Mesenchymal stem cell (in vitro differentiated cells and primary cell): ENCODE measurements at regions not wholly inside any gene's neighbourhood (a gene's known extent, or its start where the extent isn't known, plus 50 kb on each side); places are given as distances from the start of the nearest gene placed in this dataset.

Experiments used
- DNase-seq: peaks from one replicate; pipeline ENCODE4 v3.0.0-alpha.2; 2013
- H2AFZ ChIP-seq: one replicate; pipeline ENCODE4 v1.6.1; 2013; ENCODE audit warnings: low read depth, mild to moderate bottlenecking, control low read depth, inconsistent platforms, low read length, moderate library complexity
- H2AK5ac ChIP-seq: 2 replicates; pipeline ENCODE4 v1.6.1; 2013; ENCODE audit warnings: low read length, moderate library complexity, mild to moderate bottlenecking, inconsistent platforms; ENCODE audit not compliant: severe bottlenecking
- H2BK120ac ChIP-seq: one replicate; pipeline ENCODE4 v1.6.1; 2013; ENCODE audit warnings: low read depth, mild to moderate bottlenecking, inconsistent platforms, low read length, moderate library complexity
- H2BK12ac ChIP-seq, 2 experiments: one replicate each; pipeline ENCODE4 v1.6.1; 2013; ENCODE audit warnings: inconsistent platforms in 2 of 2, low read length in 2 of 2, mild to moderate bottlenecking in 2 of 2, moderate library complexity in 2 of 2, control low read depth in 1 of 2
- H2BK15ac ChIP-seq: one replicate; pipeline ENCODE4 v1.6.1; 2013; ENCODE audit warnings: mild to moderate bottlenecking, low read depth, inconsistent platforms; ENCODE audit not compliant: poor library complexity, severe bottlenecking
- H2BK5ac ChIP-seq: 2 replicates; pipeline ENCODE4 v1.6.1; 2013; ENCODE audit warnings: low read depth, mild to moderate bottlenecking, low read length, control low read depth, inconsistent platforms; ENCODE audit not compliant: poor library complexity, severe bottlenecking
- H3K14ac ChIP-seq, 2 experiments: one replicate each; pipeline ENCODE4 v1.6.1; 2013; ENCODE audit warnings: inconsistent platforms in 2 of 2, low read length in 2 of 2, control low read depth in 1 of 2, mild to moderate bottlenecking in 1 of 2, moderate library complexity in 1 of 2
- H3K18ac ChIP-seq, 2 experiments: one replicate each; pipeline ENCODE4 v1.6.1; 2013; ENCODE audit warnings: inconsistent platforms in 2 of 2, low read length in 2 of 2, control low read depth in 1 of 2, low read depth in 1 of 2, mild to moderate bottlenecking in 1 of 2
- H3K23ac ChIP-seq, 2 experiments: one replicate each; pipeline ENCODE4 v1.6.1; 2013; ENCODE audit warnings: inconsistent platforms in 2 of 2, low read length in 2 of 2, mild to moderate bottlenecking in 2 of 2, moderate library complexity in 2 of 2, control low read depth in 1 of 2
- H3K27ac ChIP-seq: 2 replicates; pipeline ENCODE4 v1.5.1; 2013; ENCODE audit warnings: mild to moderate bottlenecking, moderate library complexity, low read length, control low read depth, inconsistent platforms; ENCODE audit not compliant: poor library complexity, severe bottlenecking
- H3K27me3 ChIP-seq, 2 experiments: 2 replicates each; pipeline versions ENCODE4 v1.6.1 to v1.7.0; 2013; ENCODE audit warnings: low read length in 2 of 2, mild to moderate bottlenecking in 2 of 2, moderate library complexity in 2 of 2, control low read depth in 1 of 2, inconsistent platforms in 1 of 2; ENCODE audit not compliant: control insufficient read depth in 1 of 2, insufficient read depth in 1 of 2
- H3K36me3 ChIP-seq, 2 experiments: 2 replicates each; pipeline versions ENCODE4 v1.6.1 to v1.7.0; 2013; ENCODE audit warnings: low read length in 2 of 2, control low read depth in 1 of 2, inconsistent platforms in 1 of 2, low read depth in 1 of 2, mild to moderate bottlenecking in 1 of 2; ENCODE audit not compliant: insufficient read depth in 2 of 2, control insufficient read depth in 1 of 2
- H3K4ac ChIP-seq, 2 experiments: one replicate each; pipeline ENCODE4 v1.6.1; 2013; ENCODE audit warnings: inconsistent platforms in 2 of 2, low read length in 2 of 2, mild to moderate bottlenecking in 2 of 2, moderate library complexity in 2 of 2, control low read depth in 1 of 2, low read depth in 1 of 2
- H3K4me1 ChIP-seq: 2 replicates; pipeline ENCODE4 v1.6.1; 2013; ENCODE audit warnings: low read depth, low read length, control low read depth; ENCODE audit not compliant: control insufficient read depth, insufficient read depth
- H3K4me2 ChIP-seq: 2 replicates; pipeline ENCODE4 v1.6.1; 2013; ENCODE audit warnings: low read length, mild to moderate bottlenecking, inconsistent platforms; ENCODE audit not compliant: poor library complexity, severe bottlenecking
- H3K4me3 ChIP-seq, 2 experiments: 2 replicates each; pipeline versions ENCODE4 v1.5.1 to v1.7.0; 2013; ENCODE audit warnings: low read length in 2 of 2, mild to moderate bottlenecking in 2 of 2, control low read depth in 1 of 2, low read depth in 1 of 2; ENCODE audit not compliant: insufficient read depth in 1 of 2
- H3K79me1 ChIP-seq: replicated peaks from 2 replicates; pipeline ENCODE4 v1.6.1; 2013; ENCODE audit warnings: mild to moderate bottlenecking, control low read depth, low read length, inconsistent platforms; ENCODE audit not compliant: poor library complexity, severe bottlenecking
- H3K9ac ChIP-seq: 2 replicates; pipeline ENCODE4 v1.7.0; 2013; ENCODE audit warnings: mild to moderate bottlenecking, low read length, moderate library complexity
- H3K9me3 ChIP-seq: 2 replicates; pipeline ENCODE4 v1.7.0; 2013; ENCODE audit warnings: mild to moderate bottlenecking, low read length; ENCODE audit not compliant: control insufficient read depth
- H4K8ac ChIP-seq: one replicate; pipeline ENCODE4 v1.6.1; 2013; ENCODE audit warnings: inconsistent platforms, mild to moderate bottlenecking, low read length, moderate library complexity
- H4K91ac ChIP-seq: one replicate; pipeline ENCODE4 v1.6.1; 2013; ENCODE audit warnings: mild to moderate bottlenecking, low read length, inconsistent platforms
- WGBS: methylation state at CpG from one replicate; pipeline ENCODE4 v1.1.7; 2013; ENCODE audit warnings: mixed read lengths; 5-methylcytosine and 5-hydroxymethylcytosine counted together

GRCh38 chr2:88283886-88284592 is 113.9 kb downstream of the THNSL2 start:
- Histone ChIP-seq H3K14ac (no peak overlapping the region), H2AFZ (no peak overlapping the region), H3K9ac (no peak overlapping the region), H2BK5ac (no peak overlapping the region), H3K18ac (no peak overlapping the region), H3K9me3 (no peaks in the 10 kb centered on the region), H3K4me3 (no peak overlapping the region), H4K91ac (no peak overlapping the region), H2BK120ac (no peak overlapping the region), H4K8ac (no peak overlapping the region), H3K36me3 (no peaks in the 10 kb centered on the region), H3K79me1 (no peaks in the 10 kb centered on the region), H3K4me1 (no peaks in the 10 kb centered on the region), H3K4me2 (no peak overlapping the region), H2BK12ac (no peak overlapping the region), H3K27me3 (peaks cover 0 to 33% of the 10 kb centered on the region in 2 experiments), H3K23ac (no peak overlapping the region), H3K4ac (no peak overlapping the region), H2BK15ac (no peak overlapping the region), H2AK5ac (no peak overlapping the region), H3K27ac (no peak overlapping the region)
- DNase-seq = no peak
- 89% methylated on average over 43 of the region's 43 CpGs for WGBS

DNA sequence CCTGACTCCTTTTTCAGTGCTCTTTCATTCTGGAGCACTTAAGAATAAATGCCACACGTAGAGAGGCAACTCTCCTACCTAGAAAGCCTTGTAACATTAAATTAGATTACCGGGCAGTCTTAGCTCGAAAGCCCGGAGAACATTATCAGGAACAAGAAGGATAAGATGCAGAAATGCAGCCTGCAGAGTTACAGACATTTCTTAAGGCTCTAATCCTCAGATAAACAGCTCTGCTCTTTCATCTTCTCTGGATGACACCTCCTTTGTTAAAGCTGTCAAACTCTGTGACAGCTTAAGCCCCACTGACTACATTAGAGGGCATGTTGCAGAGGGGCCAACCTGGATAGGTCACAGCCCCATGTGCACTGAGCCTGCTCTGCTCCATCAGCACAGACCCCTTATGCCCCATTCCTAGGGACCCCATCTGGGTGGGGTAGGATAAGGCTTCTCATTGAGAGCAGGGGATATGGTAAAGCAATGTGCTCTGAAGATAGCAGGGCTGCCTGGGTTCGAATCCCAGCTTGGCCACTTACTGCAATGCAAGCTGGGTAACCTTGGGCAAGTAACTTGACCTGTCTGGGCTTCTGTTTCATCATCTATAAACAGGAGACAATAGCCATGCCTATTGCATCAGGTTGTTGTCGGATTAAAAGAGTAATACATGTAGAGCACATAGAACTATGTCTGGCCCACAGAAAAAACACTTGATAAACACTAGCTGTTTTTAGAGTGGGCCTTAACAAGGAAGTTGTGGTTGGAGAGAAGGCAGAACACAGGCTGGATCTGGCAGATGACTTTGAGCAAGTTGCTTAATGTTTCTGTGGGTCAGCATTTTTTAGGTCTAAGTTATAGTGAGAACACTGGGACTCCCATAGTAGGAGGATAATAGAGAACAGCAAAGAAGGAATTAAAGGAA is 111.4 kb downstream of the THNSL2 start:
- Histone ChIP-seq H3K27me3 (peaks cover 0 to 33% of the 10 kb centered on the region in 2 experiments), H2BK12ac (no peak overlapping the region), H3K18ac (no peak overlapping the region), H2BK5ac (no peak overlapping the region), H2AK5ac (no peak overlapping the region), H2AFZ (no peak overlapping the region), H3K4me2 (no peak overlapping the region), H3K4me3 (no peak overlapping the region), H3K4ac (no peak overlapping the region), H3K9me3 (no peaks in the 10 kb centered on the region), H3K27ac (no peak overlapping the region), H3K14ac (no peak overlapping the region), H3K4me1 (no peaks in the 10 kb centered on the region), H3K23ac (no peak overlapping the region), H2BK120ac (no peak overlapping the region), H2BK15ac (no peak overlapping the region), H3K36me3 (no peaks in the 10 kb centered on the region), H3K9ac (no peak overlapping the region), H4K91ac (no peak overlapping the region), H3K79me1 (no peaks in the 10 kb centered on the region), H4K8ac (no peak overlapping the region)
- 22% methylated on average over 5 of the region's 6 CpGs for WGBS
- no peak for DNase-seq

DNA sequence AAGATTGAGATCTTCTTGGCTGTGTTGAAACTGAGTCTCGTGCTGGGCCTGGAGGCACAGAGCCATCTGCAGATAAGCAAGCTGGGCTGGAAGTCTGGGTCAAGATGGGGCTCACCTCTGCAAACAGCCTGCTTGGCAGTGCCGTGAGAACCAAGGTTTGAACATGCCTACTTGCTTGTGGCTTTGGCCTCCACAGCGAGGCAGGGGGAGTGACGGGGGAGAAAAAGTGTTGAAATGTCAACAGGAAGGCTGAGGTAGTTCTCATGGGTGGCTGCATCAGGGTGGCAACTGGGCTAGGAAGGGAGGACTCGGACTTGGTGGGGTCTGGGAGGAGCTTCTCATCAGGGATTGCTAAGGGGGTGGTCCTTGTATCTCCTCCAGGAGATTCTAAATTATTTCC is 99.7 kb downstream of the THNSL2 start:
- H3K9me3 ChIP-seq = no peaks in the 10 kb centered on the region
- no peak overlapping the region for H3K18ac ChIP-seq
- no peak overlapping the region for H3K4me2 ChIP-seq
- no peaks in the 10 kb centered on the region for H3K4me1 ChIP-seq
- H2BK5ac ChIP-seq = no peak overlapping the region
- no peak overlapping the region for H2BK15ac ChIP-seq
- no peak for DNase-seq
- no peak overlapping the region for H2BK12ac ChIP-seq
- H3K4me3 ChIP-seq = no peak overlapping the region
- no peaks in the 10 kb centered on the region for H3K79me1 ChIP-seq
- H3K23ac ChIP-seq = no peak overlapping the region
- no peak overlapping the region for H4K8ac ChIP-seq
- H3K14ac ChIP-seq = no peak overlapping the region
- H2BK120ac ChIP-seq = no peak overlapping the region
- no peak overlapping the region for H3K4ac ChIP-seq
- 70% methylated on average over 4 of the region's 5 CpGs for WGBS
- no peak overlapping the region for H3K27ac ChIP-seq
- H4K91ac ChIP-seq = no peak overlapping the region
- no peak overlapping the region for H2AFZ ChIP-seq
- peaks cover 0 to 9% of the 10 kb centered on the region in 2 experiments for H3K27me3 ChIP-seq
- no peak overlapping the region for H3K9ac ChIP-seq
- H3K36me3 ChIP-seq = no peaks in the 10 kb centered on the region
- no peak overlapping the region for H2AK5ac ChIP-seq
